VCaP (cell line): ENCODE measurements at regions not wholly inside any gene's neighbourhood (a gene's known extent, or its start where the extent isn't known, plus 50 kb on each side); places are given as distances from the start of the nearest gene placed in this dataset.

ENCODE experiments used
- H3K27ac ChIP-seq: fragments of 450-650 bp; 2 replicates; pipeline ENCODE4 v1.5.1; 2017
- TF ChIP-seq, protein P1 (sequence below): fragments of 450-650 bp; conservative IDR thresholded peaks from 2 replicates; pipeline ENCODE4 v1.5.1; 2017; ENCODE audit warnings: mild to moderate bottlenecking, moderate library complexity

- no peak overlapping the region for H3K27ac ChIP-seq
- TF ChIP-seq, protein P1, sequence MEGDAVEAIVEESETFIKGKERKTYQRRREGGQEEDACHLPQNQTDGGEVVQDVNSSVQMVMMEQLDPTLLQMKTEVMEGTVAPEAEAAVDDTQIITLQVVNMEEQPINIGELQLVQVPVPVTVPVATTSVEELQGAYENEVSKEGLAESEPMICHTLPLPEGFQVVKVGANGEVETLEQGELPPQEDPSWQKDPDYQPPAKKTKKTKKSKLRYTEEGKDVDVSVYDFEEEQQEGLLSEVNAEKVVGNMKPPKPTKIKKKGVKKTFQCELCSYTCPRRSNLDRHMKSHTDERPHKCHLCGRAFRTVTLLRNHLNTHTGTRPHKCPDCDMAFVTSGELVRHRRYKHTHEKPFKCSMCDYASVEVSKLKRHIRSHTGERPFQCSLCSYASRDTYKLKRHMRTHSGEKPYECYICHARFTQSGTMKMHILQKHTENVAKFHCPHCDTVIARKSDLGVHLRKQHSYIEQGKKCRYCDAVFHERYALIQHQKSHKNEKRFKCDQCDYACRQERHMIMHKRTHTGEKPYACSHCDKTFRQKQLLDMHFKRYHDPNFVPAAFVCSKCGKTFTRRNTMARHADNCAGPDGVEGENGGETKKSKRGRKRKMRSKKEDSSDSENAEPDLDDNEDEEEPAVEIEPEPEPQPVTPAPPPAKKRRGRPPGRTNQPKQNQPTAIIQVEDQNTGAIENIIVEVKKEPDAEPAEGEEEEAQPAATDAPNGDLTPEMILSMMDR: no peak
These were observed 759.7 kb downstream of the GALC start for GRCh38 chr14:87233266-87233665.

GRCh38 chr14:87231336-87232026, 761.5 kb downstream of the GALC start:
- no peak overlapping the region for H3K27ac ChIP-seq
- TF ChIP-seq, protein P1: no peak

GRCh38 chr14:87230726-87231125, 762.3 kb downstream of the GALC start:
- TF ChIP-seq, protein P1: no peak
- no peak overlapping the region for H3K27ac ChIP-seq

DNA sequence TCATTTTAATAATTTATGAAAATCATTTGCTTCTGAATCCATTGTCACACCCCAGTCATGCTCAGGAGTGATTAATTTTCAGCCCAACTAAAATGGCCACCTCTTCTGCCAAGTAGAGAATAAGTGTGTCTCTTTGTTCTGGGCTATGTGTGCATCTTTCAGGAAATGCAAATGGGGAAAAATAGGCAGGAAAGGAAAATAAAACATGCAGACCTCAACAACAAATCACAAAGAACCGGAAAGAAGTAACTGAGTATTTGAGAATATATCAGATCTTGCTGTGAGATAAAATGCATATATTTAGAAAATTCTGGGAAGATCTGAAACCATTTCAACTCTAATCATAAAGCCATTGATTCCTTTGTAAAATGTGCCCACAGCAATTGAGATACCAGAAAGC, 763.9 kb downstream of the GALC start:
- TF ChIP-seq, protein P1: no peak
- H3K27ac ChIP-seq: no peak overlapping the region

DNA sequence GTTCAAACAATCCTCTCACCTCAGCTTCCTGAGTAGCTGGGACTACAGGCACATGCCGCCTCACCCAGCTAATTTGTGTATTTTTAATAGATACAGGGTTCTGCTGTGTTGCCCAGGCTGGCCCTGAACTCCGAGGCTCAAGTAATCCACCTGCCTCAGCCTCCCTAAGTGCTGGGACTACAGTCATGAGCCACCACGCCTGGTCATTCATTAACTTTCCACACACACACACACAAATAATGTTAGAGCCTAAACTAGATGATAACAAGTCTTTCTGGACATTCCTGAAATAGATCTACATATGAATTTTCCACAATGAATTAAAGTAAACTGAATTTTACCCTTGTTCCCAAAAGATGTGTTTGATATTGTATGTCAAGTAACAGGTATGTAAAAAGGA, 776.0 kb downstream of the GALC start:
- TF ChIP-seq, protein P1: no peak
- no peak overlapping the region for H3K27ac ChIP-seq

GRCh38 chr14:87214558-87214957, 778.4 kb downstream of the GALC start:
- no peak overlapping the region for H3K27ac ChIP-seq
- TF ChIP-seq, protein P1: no peak

DNA sequence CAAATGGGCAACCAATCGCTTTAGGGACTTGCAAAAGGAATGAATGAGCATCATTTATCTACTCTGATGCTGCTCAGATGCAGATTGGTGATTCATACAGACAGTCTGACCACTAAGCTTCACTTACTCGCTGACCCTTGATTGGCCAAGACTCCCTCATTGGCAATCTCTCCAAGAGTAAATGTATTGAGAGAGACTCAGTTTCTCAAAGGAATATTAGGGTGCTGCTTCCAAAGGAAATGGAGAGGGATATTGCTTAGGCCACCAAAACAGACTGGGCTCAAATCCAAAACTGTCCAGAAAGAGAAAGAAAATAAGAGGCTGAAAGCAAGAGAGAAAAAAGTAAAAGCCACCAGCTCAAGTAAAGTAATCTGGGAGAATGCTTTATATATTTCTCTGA, 785.2 kb downstream of the GALC start:
- TF ChIP-seq, protein P1: no peak
- H3K27ac ChIP-seq: no peak overlapping the region
